ENCODE measurements at regions not wholly inside any gene's neighbourhood (a gene's known extent, or its start where the extent isn't known, plus 50 kb on each side); places are given as distances from the start of the nearest gene placed in this dataset.

DNA sequence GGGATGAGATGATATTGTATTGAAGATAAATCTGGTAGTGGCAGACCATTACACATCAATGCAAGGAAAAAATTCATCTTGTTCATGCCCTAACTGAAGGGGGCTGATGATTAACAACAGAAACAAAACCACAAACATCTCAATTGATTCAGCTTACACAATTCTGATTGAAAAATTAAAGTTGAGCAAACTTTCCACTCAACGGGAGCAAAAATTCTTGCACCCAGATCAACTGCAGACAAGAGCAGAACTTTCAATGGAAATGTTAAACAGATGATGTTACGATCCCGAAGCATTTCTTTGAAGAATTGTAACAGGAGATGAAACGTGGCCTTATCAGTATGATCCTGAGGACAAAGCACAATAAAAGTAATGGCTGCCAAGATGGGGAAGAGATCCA lies 172.4 kb upstream of the SOX5 start:
- WGBS (ENCODE audit: insufficient coverage, insufficient read length) = no CpG with 5 or more reads among the region's 4 CpGs
- DNase-seq (ENCODE audit: low read depth, low spot score) = no peak
- Histone ChIP-seq H3K4me3 (ENCODE audit: low read length) (no peak overlapping the region), H3K27ac (ENCODE audit: low read length) (no peak overlapping the region), H3K4me1 (ENCODE audit: control insufficient read depth, insufficient read depth, low read length) (no peaks in the 10 kb centered on the region), H3K36me3 (ENCODE audit: control insufficient read depth, insufficient read depth, low read length) (no peaks in the 10 kb centered on the region), H3K27me3 (ENCODE audit: control insufficient read depth, insufficient read depth, low read length) (no peaks in the 10 kb centered on the region), H3K9me3 (ENCODE audit: control insufficient read depth, insufficient read depth, low read length) (no peaks in the 10 kb centered on the region)

DNA sequence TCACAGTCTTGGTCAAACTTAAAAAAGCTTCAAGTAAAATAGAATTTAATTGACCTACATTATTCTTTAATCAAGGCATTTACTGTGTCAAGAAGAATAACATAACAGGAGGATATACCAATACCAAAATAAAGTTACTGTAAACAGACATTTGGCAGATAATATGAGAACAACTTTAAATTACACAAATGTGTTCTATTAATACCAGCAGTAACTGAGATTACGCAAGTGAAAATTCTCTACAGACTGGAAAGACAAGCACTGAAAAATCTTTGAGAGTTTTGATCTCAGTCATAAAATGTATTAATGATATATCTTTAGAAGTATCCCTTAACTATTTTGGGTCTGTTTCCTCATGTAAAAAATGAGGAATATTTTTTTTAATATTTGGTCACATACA lies 169.2 kb upstream of the SOX5 start:
- no CpG with 5 or more reads among the region's 1 CpG for WGBS (ENCODE audit: insufficient coverage, insufficient read length)
- Histone ChIP-seq H3K9me3 (ENCODE audit: control insufficient read depth, insufficient read depth, low read length) (no peaks in the 10 kb centered on the region), H3K36me3 (ENCODE audit: control insufficient read depth, insufficient read depth, low read length) (no peaks in the 10 kb centered on the region), H3K27me3 (ENCODE audit: control insufficient read depth, insufficient read depth, low read length) (no peaks in the 10 kb centered on the region), H3K4me3 (ENCODE audit: low read length) (no peak overlapping the region), H3K4me1 (ENCODE audit: control insufficient read depth, insufficient read depth, low read length) (no peaks in the 10 kb centered on the region), H3K27ac (ENCODE audit: low read length) (no peak overlapping the region)
- no peak for DNase-seq (ENCODE audit: low read depth, low spot score)

GRCh38 chr12:24116548-24116947 lies 167.1 kb upstream of the SOX5 start:
- no peak overlapping the region for H3K27ac ChIP-seq (ENCODE audit: low read length)
- H3K27me3 ChIP-seq (ENCODE audit: control insufficient read depth, insufficient read depth, low read length) = no peaks in the 10 kb centered on the region
- WGBS (ENCODE audit: insufficient coverage, insufficient read length) = no CpG with 5 or more reads among the region's 1 CpG
- DNase-seq (ENCODE audit: low read depth, low spot score) = no peak
- no peaks in the 10 kb centered on the region for H3K36me3 ChIP-seq (ENCODE audit: control insufficient read depth, insufficient read depth, low read length)
- no peaks in the 10 kb centered on the region for H3K9me3 ChIP-seq (ENCODE audit: control insufficient read depth, insufficient read depth, low read length)
- H3K4me1 ChIP-seq (ENCODE audit: control insufficient read depth, insufficient read depth, low read length) = no peaks in the 10 kb centered on the region
- no peak overlapping the region for H3K4me3 ChIP-seq (ENCODE audit: low read length)

GRCh38 chr12:24113701-24114100 lies 164.2 kb upstream of the SOX5 start:
- Histone ChIP-seq H3K27ac (ENCODE audit: low read length) (no peak overlapping the region), H3K27me3 (ENCODE audit: control insufficient read depth, insufficient read depth, low read length) (no peaks in the 10 kb centered on the region), H3K36me3 (ENCODE audit: control insufficient read depth, insufficient read depth, low read length) (no peaks in the 10 kb centered on the region), H3K4me3 (ENCODE audit: low read length) (no peak overlapping the region), H3K9me3 (ENCODE audit: control insufficient read depth, insufficient read depth, low read length) (no peaks in the 10 kb centered on the region), H3K4me1 (ENCODE audit: control insufficient read depth, insufficient read depth, low read length) (no peaks in the 10 kb centered on the region)
- no peak for DNase-seq (ENCODE audit: low read depth, low spot score)
- no CpG with 5 or more reads among the region's 2 CpGs for WGBS (ENCODE audit: insufficient coverage, insufficient read length)

DNA sequence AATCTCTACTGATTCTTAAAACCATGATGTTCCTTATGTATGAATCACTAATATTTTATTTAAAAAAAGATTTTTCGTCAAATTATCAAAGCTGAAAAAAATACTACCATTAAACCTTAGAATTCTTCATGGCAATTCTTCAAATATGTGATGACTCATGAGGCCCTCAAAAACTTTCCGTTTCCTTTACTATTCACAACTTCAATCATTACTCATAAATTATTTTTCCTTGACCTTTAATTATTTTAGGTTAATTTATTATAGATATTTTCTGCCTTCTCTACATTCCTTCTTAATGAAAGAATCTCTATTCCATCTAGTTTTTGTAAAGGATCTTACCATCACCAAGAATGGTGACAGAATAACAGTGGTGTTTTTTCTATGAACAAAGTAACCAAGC lies 162.1 kb upstream of the SOX5 start:
- Histone ChIP-seq H3K4me1 (ENCODE audit: control insufficient read depth, insufficient read depth, low read length) (no peaks in the 10 kb centered on the region), H3K9me3 (ENCODE audit: control insufficient read depth, insufficient read depth, low read length) (no peaks in the 10 kb centered on the region), H3K4me3 (ENCODE audit: low read length) (no peak overlapping the region), H3K27me3 (ENCODE audit: control insufficient read depth, insufficient read depth, low read length) (no peaks in the 10 kb centered on the region), H3K27ac (ENCODE audit: low read length) (no peak overlapping the region), H3K36me3 (ENCODE audit: control insufficient read depth, insufficient read depth, low read length) (no peaks in the 10 kb centered on the region)
- DNase-seq (ENCODE audit: low read depth, low spot score) = no peak
- 100% methylated on average over 1 of the region's 2 CpGs for WGBS (ENCODE audit: insufficient coverage, insufficient read length)

DNA sequence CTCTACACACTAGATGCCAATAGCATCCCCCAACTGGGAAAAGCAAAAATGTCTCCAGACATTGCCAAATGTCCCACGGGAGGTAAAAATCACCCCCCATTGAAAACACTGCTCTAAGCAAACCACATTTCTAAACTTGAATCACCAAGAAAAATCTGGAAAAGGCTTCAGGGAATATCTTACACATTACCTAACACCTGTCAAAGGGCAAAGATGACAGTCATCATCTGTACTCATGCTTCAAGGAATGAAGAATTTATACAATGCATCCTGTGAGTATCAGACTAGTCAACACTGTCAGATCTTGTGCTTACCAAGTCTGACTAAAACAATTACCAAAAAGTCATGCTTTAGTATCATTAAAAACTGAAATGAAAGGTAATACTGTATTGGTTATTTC lies 161.6 kb upstream of the SOX5 start:
- no peak for DNase-seq (ENCODE audit: low read depth, low spot score)
- H3K27me3 ChIP-seq (ENCODE audit: control insufficient read depth, insufficient read depth, low read length) = no peaks in the 10 kb centered on the region
- no CpG with 5 or more reads among the region's 1 CpG for WGBS (ENCODE audit: insufficient coverage, insufficient read length)
- H3K4me3 ChIP-seq (ENCODE audit: low read length) = no peak overlapping the region
- H3K9me3 ChIP-seq (ENCODE audit: control insufficient read depth, insufficient read depth, low read length) = no peaks in the 10 kb centered on the region
- H3K27ac ChIP-seq (ENCODE audit: low read length) = no peak overlapping the region
- H3K4me1 ChIP-seq (ENCODE audit: control insufficient read depth, insufficient read depth, low read length) = no peaks in the 10 kb centered on the region
- H3K36me3 ChIP-seq (ENCODE audit: control insufficient read depth, insufficient read depth, low read length) = no peaks in the 10 kb centered on the region

GRCh38 chr12:24109381-24110039 lies 160.0 kb upstream of the SOX5 start:
- DNase-seq (ENCODE audit: low read depth, low spot score) = no peak
- 100% methylated on average over 2 of the region's 3 CpGs for WGBS (ENCODE audit: insufficient coverage, insufficient read length)
- H3K4me3 ChIP-seq (ENCODE audit: low read length) = no peak overlapping the region
- no peaks in the 10 kb centered on the region for H3K36me3 ChIP-seq (ENCODE audit: control insufficient read depth, insufficient read depth, low read length)
- H3K9me3 ChIP-seq (ENCODE audit: control insufficient read depth, insufficient read depth, low read length) = no peaks in the 10 kb centered on the region
- H3K4me1 ChIP-seq (ENCODE audit: control insufficient read depth, insufficient read depth, low read length) = no peaks in the 10 kb centered on the region
- H3K27ac ChIP-seq (ENCODE audit: low read length) = no peak overlapping the region
- H3K27me3 ChIP-seq (ENCODE audit: control insufficient read depth, insufficient read depth, low read length) = no peaks in the 10 kb centered on the region

DNA sequence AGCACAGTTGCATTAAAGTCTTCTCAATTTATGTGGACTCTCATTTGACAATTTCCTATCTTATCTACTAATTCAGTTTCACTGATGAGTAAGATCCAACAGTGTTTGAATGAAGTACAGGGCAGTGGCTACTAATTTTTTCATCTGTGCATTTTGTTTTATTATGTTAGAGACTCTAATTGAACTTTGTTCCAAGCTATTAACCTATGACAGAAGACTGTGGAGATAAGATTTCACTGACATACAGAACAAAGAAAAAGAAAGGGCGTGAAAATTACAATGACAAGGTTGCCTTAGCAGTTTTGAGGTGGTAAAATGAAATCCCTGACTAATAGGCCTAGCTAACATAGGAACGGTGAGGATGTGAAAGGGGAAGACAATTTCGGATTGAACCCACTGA lies 153.2 kb upstream of the SOX5 start:
- no peak for DNase-seq (ENCODE audit: low read depth, low spot score)
- no peaks in the 10 kb centered on the region for H3K36me3 ChIP-seq (ENCODE audit: control insufficient read depth, insufficient read depth, low read length)
- no peaks in the 10 kb centered on the region for H3K4me1 ChIP-seq (ENCODE audit: control insufficient read depth, insufficient read depth, low read length)
- no peak overlapping the region for H3K4me3 ChIP-seq (ENCODE audit: low read length)
- H3K27me3 ChIP-seq (ENCODE audit: control insufficient read depth, insufficient read depth, low read length) = no peaks in the 10 kb centered on the region
- H3K27ac ChIP-seq (ENCODE audit: low read length) = no peak overlapping the region
- H3K9me3 ChIP-seq (ENCODE audit: control insufficient read depth, insufficient read depth, low read length) = no peaks in the 10 kb centered on the region
- no CpG with 5 or more reads among the region's 3 CpGs for WGBS (ENCODE audit: insufficient coverage, insufficient read length)

GRCh38 chr12:24099576-24099975 lies 150.1 kb upstream of the SOX5 start:
- Histone ChIP-seq H3K9me3 (ENCODE audit: control insufficient read depth, insufficient read depth, low read length) (no peaks in the 10 kb centered on the region), H3K27me3 (ENCODE audit: control insufficient read depth, insufficient read depth, low read length) (no peaks in the 10 kb centered on the region), H3K4me3 (ENCODE audit: low read length) (no peak overlapping the region), H3K4me1 (ENCODE audit: control insufficient read depth, insufficient read depth, low read length) (no peaks in the 10 kb centered on the region), H3K36me3 (ENCODE audit: control insufficient read depth, insufficient read depth, low read length) (no peaks in the 10 kb centered on the region), H3K27ac (ENCODE audit: low read length) (no peak overlapping the region)
- WGBS (ENCODE audit: insufficient coverage, insufficient read length) = no CpG with 5 or more reads among the region's 1 CpG
- DNase-seq (ENCODE audit: low read depth, low spot score) = no peak

DNA sequence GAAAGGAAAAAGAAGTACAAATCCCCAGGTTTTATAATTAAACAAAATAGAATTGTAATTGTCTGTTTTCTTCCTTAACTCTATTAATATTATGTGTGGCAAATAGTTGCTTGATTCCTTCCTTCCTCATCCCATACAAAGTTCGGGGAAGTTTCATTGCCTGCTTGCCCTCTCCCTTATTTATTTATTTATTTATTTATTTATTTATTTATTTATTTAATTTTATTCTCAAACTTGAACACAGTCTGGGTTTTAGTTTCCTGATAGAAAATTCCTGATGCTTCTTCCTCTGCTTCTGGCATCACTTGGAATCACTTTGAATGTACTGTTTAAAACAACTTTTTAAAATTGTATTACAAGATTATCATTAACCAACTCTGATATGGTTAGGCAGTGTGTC lies 145.8 kb upstream of the SOX5 start:
- H3K9me3 ChIP-seq (ENCODE audit: control insufficient read depth, insufficient read depth, low read length) = no peaks in the 10 kb centered on the region
- no peak overlapping the region for H3K27ac ChIP-seq (ENCODE audit: low read length)
- no CpG with 5 or more reads among the region's 1 CpG for WGBS (ENCODE audit: insufficient coverage, insufficient read length)

GRCh38 chr12:24089510-24089890 lies 140.0 kb upstream of the SOX5 start:
- no peaks in the 10 kb centered on the region for H3K27me3 ChIP-seq (ENCODE audit: control insufficient read depth, insufficient read depth, low read length)
- no peak overlapping the region for H3K4me3 ChIP-seq (ENCODE audit: low read length)
- H3K27ac ChIP-seq (ENCODE audit: low read length) = no peak overlapping the region
- no peaks in the 10 kb centered on the region for H3K9me3 ChIP-seq (ENCODE audit: control insufficient read depth, insufficient read depth, low read length)
- H3K4me1 ChIP-seq (ENCODE audit: control insufficient read depth, insufficient read depth, low read length) = no peaks in the 10 kb centered on the region
- H3K36me3 ChIP-seq (ENCODE audit: control insufficient read depth, insufficient read depth, low read length) = no peaks in the 10 kb centered on the region
- no CpG with 5 or more reads among the region's 2 CpGs for WGBS (ENCODE audit: insufficient coverage, insufficient read length)
- no peak for DNase-seq (ENCODE audit: low read depth, low spot score)

More for the DNA sequence above, 145.8 kb upstream of the SOX5 start:
- Histone ChIP-seq H3K27me3 (ENCODE audit: control insufficient read depth, insufficient read depth, low read length) (no peaks in the 10 kb centered on the region), H3K4me1 (ENCODE audit: control insufficient read depth, insufficient read depth, low read length) (no peaks in the 10 kb centered on the region), H3K4me3 (ENCODE audit: low read length) (no peak overlapping the region), H3K36me3 (ENCODE audit: control insufficient read depth, insufficient read depth, low read length) (no peaks in the 10 kb centered on the region)
- no peak for DNase-seq (ENCODE audit: low read depth, low spot score)
